Lower lobe of right lung (tissue), 2 donors: ENCODE measurements at regions not wholly inside any gene's neighbourhood (a gene's known extent, or its start where the extent isn't known, plus 50 kb on each side); places are given as distances from the start of the nearest gene placed in this dataset.

ENCODE experiments used
- ATAC-seq, 2 donors: fragments of 200-7000 bp; cut with Tn5 transposase; one replicate each; pipeline ENCODE4 v1.9.1; 2020 to 2022; ENCODE audit warnings: mild to moderate bottlenecking in 2 of 2, moderate library complexity in 2 of 2
- DNase-seq: peaks from one replicate; pipeline ENCODE4 v3.0.0-alpha.2; 2020
- H3K27ac ChIP-seq: fragments of 200-600 bp; one replicate; pipeline ENCODE4 v1.8.0; 2022
- H3K27me3 ChIP-seq: fragments of 200-600 bp; one replicate; pipeline ENCODE4 v1.8.0; 2022; ENCODE audit warnings: low read depth
- H3K36me3 ChIP-seq: fragments of 200-600 bp; one replicate; pipeline ENCODE4 v1.8.0; 2022; ENCODE audit warnings: mild to moderate bottlenecking
- H3K4me1 ChIP-seq: fragments of 200-600 bp; one replicate; pipeline ENCODE4 v1.8.0; 2022
- H3K4me3 ChIP-seq: fragments of 200-600 bp; one replicate; pipeline ENCODE4 v1.8.0; 2022; ENCODE audit warnings: mild to moderate bottlenecking
- H3K9me3 ChIP-seq: fragments of 200-600 bp; one replicate; pipeline ENCODE4 v1.8.0; 2022
- CTCF ChIP-seq: fragments of 200-600 bp; IDR thresholded peaks from one replicate; pipeline ENCODE4 v1.8.0; 2022; ENCODE audit warnings: antibody characterized with exemption, mild to moderate bottlenecking
- intact Hi-C: fragments of 100-400 bp; cut with DNase I; formaldehyde crosslinking; loops from one replicate; pipeline ENCODE4 v1.11.0; 2022
- donor health status: DM: no; HTN: yes; CAD: no; lungs with severe emphysema.

- no peak for DNase-seq
- TF ChIP-seq CTCF, result no peak
These were observed 141.4 kb downstream of the SPP2 start for GRCh38 chr2:234191819-234192407.

GRCh38 chr2:234189786-234190300, 139.3 kb downstream of the SPP2 start:
- Histone ChIP-seq H3K4me1 (no peaks in the 10 kb centered on the region), H3K4me3 (no peak overlapping the region), H3K27me3 (no peaks in the 10 kb centered on the region), H3K36me3 (no peaks in the 10 kb centered on the region), H3K27ac (no peak overlapping the region), H3K9me3 (no peaks in the 10 kb centered on the region)
- DNase-seq (no peak), ATAC-seq (no peak)
- intact Hi-C loops, result no loop called here
- TF ChIP-seq CTCF, result no peak

More at GRCh38 chr2:234191819-234192407, 141.4 kb downstream of the SPP2 start:
- no peaks in the 10 kb centered on the region for H3K36me3 ChIP-seq
- no peak overlapping the region for H3K4me3 ChIP-seq
- no peak overlapping the region for H3K27ac ChIP-seq
- H3K9me3 ChIP-seq, result no peaks in the 10 kb centered on the region
- H3K27me3 ChIP-seq, result no peaks in the 10 kb centered on the region
- no peaks in the 10 kb centered on the region for H3K4me1 ChIP-seq
- intact Hi-C loops, result no loop called here
- ATAC-seq, result no peak

GRCh38 chr2:234189230-234189629, 138.7 kb downstream of the SPP2 start:
- Histone ChIP-seq H3K36me3 (no peaks in the 10 kb centered on the region), H3K9me3 (no peaks in the 10 kb centered on the region), H3K4me3 (no peak overlapping the region), H3K27me3 (no peaks in the 10 kb centered on the region), H3K4me1 (no peaks in the 10 kb centered on the region), H3K27ac (no peak overlapping the region)
- TF ChIP-seq CTCF, result no peak
- ATAC-seq, result no peak
- DNase-seq, result no peak
- intact Hi-C loops, result no loop called here

GRCh38 chr2:234187646-234188174, 137.2 kb downstream of the SPP2 start:
- ATAC-seq, result no peak
- Histone ChIP-seq H3K27me3 (no peaks in the 10 kb centered on the region), H3K9me3 (no peaks in the 10 kb centered on the region), H3K4me1 (no peaks in the 10 kb centered on the region), H3K36me3 (no peaks in the 10 kb centered on the region), H3K4me3 (no peak overlapping the region), H3K27ac (no peak overlapping the region)
- no peak for TF ChIP-seq CTCF
- intact Hi-C loops, result no loop called here
- DNase-seq, result no peak

GRCh38 chr2:234181121-234181520, 130.6 kb downstream of the SPP2 start:
- no peak overlapping the region for H3K27ac ChIP-seq
- H3K9me3 ChIP-seq, result no peaks in the 10 kb centered on the region
- no peak for DNase-seq
- H3K4me1 ChIP-seq, result no peaks in the 10 kb centered on the region
- no peaks in the 10 kb centered on the region for H3K36me3 ChIP-seq
- peaks cover 3% of the 10 kb centered on the region for H3K27me3 ChIP-seq
- intact Hi-C loops, result no loop called here
- ATAC-seq, result no peak
- no peak for TF ChIP-seq CTCF
- no peak overlapping the region for H3K4me3 ChIP-seq
